Activated T-cell treated with anti-CD3 and anti-CD28 coated beads for 48 hours (primary cell): ENCODE measurements at regions not wholly inside any gene's neighbourhood (a gene's known extent, or its start where the extent isn't known, plus 50 kb on each side); places are given as distances from the start of the nearest gene placed in this dataset.

ENCODE experiments used
- DNase-seq: peaks from one replicate; pipeline ENCODE4 v3.0.0-alpha.2; 2020; ENCODE audit warnings: low read depth

- no peak for DNase-seq
These were observed 168.4 kb upstream of the TENM3 start for GRCh38 chr4:182074810-182075209.

- no peak for DNase-seq
These were observed 160.3 kb upstream of the TENM3 start for GRCh38 chr4:182082910-182083309.

- no peak for DNase-seq
These were observed 159.4 kb upstream of the TENM3 start for GRCh38 chr4:182083671-182084410.

- no peak for DNase-seq
These were observed 158.1 kb upstream of the TENM3 start for GRCh38 chr4:182085051-182085480.

- no peak for DNase-seq
These were observed 153.9 kb upstream of the TENM3 start for GRCh38 chr4:182089326-182089725.

- DNase-seq: no peak
These were observed 153.0 kb upstream of the TENM3 start for GRCh38 chr4:182090186-182090585.

GRCh38 chr4:182091128-182091527 is 152.1 kb upstream of the TENM3 start:
- no peak for DNase-seq

- DNase-seq: no peak
These were observed 149.8 kb upstream of the TENM3 start for GRCh38 chr4:182093431-182093831.

GRCh38 chr4:182093935-182094334 is 149.3 kb upstream of the TENM3 start:
- no peak for DNase-seq

GRCh38 chr4:182101618-182102017 is 141.6 kb upstream of the TENM3 start:
- no peak for DNase-seq

GRCh38 chr4:182102576-182102975 is 140.6 kb upstream of the TENM3 start:
- DNase-seq: no peak

GRCh38 chr4:182103614-182104319 is 139.4 kb upstream of the TENM3 start:
- no peak for DNase-seq

- no peak for DNase-seq
These were observed 137.8 kb upstream of the TENM3 start for GRCh38 chr4:182105416-182105815.

GRCh38 chr4:182107931-182108330 is 135.3 kb upstream of the TENM3 start:
- no peak for DNase-seq

- no peak for DNase-seq
These were observed 131.6 kb upstream of the TENM3 start for GRCh38 chr4:182111586-182111985.

GRCh38 chr4:182113779-182114178 is 129.4 kb upstream of the TENM3 start:
- DNase-seq: no peak

- no peak for DNase-seq
These were observed 118.8 kb upstream of the TENM3 start for GRCh38 chr4:182124359-182124758.

GRCh38 chr4:182126096-182126495 is 117.1 kb upstream of the TENM3 start:
- no peak for DNase-seq

GRCh38 chr4:182126603-182127002 is 116.6 kb upstream of the TENM3 start:
- DNase-seq: no peak

- no peak for DNase-seq
These were observed 110.2 kb upstream of the TENM3 start for GRCh38 chr4:182133033-182133432.

- no peak for DNase-seq
These were observed 108.9 kb upstream of the TENM3 start for GRCh38 chr4:182134261-182134660.

GRCh38 chr4:182136201-182136600 is 107.0 kb upstream of the TENM3 start:
- no peak for DNase-seq

- no peak for DNase-seq
These were observed 105.9 kb upstream of the TENM3 start for GRCh38 chr4:182137343-182137742.

- DNase-seq: no peak
These were observed 103.7 kb upstream of the TENM3 start for GRCh38 chr4:182139491-182139890.
